ENCODE measurements at regions not wholly inside any gene's neighbourhood (a gene's known extent, or its start where the extent isn't known, plus 50 kb on each side); places are given as distances from the start of the nearest gene placed in this dataset.

- peaks cover 33 to 36% of the 10 kb centered on the region in 2 experiments for H3K4me1 ChIP-seq (ENCODE audit: control insufficient read depth in 1 of 2, insufficient read depth in 2 of 2, low read depth in 1 of 2, low read length in 1 of 2)
- H2AFZ ChIP-seq (ENCODE audit: low read depth): no peak overlapping the region
- no peak overlapping the region for H3K4me3 ChIP-seq (ENCODE audit: low read depth in 2 of 2, low read length in 1 of 2)
- no peaks in the 10 kb centered on the region for H3K27me3 ChIP-seq (ENCODE audit: insufficient read depth)
- no peak overlapping the region for H3K27ac ChIP-seq (ENCODE audit: low read depth in 2 of 2, low read length in 1 of 2)
- no peaks in the 10 kb centered on the region for H4K20me1 ChIP-seq (ENCODE audit: insufficient read depth)
- no peak overlapping the region for H3K9ac ChIP-seq
- H3K9me2 ChIP-seq: no peaks in the 10 kb centered on the region
- WGBS (ENCODE audit: low lambda C conversion rate): 94% methylated on average over 6 of the region's 6 CpGs
- H3K36me3 ChIP-seq (replicated peaks in 1 of 2; ENCODE audit: control insufficient read depth in 1 of 2, insufficient read depth in 2 of 2, low read length in 1 of 2): no peaks in the 10 kb centered on the region
- peaks cover 7% of the 10 kb centered on the region; the same call in 1 of the 2 replicates for H3K79me2 ChIP-seq (ENCODE audit: insufficient read depth)
- no peak for TF ChIP-seq GATA2 (CRISPR knock-in tag; IDR thresholded peaks at IDR 0.05)
- no peak for TF ChIP-seq CHD2 (IDR thresholded peaks at IDR 0.05; ENCODE audit: low read length, partially characterized antibody)
- no peak for TF ChIP-seq YY1 (IDR thresholded peaks at IDR 0.05; ENCODE audit: low read depth)
- no peak for TF ChIP-seq MXI1 (IDR thresholded peaks at IDR 0.05; ENCODE audit: low read depth, low read length)
- no peak for TF ChIP-seq MAX (IDR thresholded peaks at IDR 0.05; ENCODE audit: low read depth)
- no peak for TF ChIP-seq NFIC (IDR thresholded peaks at IDR 0.05; ENCODE audit: borderline replicate concordance)
- no peak for TF ChIP-seq TCF12 (IDR thresholded peaks at IDR 0.05)
- no peak for TF ChIP-seq REST (IDR thresholded peaks at IDR 0.05; ENCODE audit: low read depth, low read length)
- no peak for TF ChIP-seq USF1 (IDR thresholded peaks at IDR 0.05; ENCODE audit: borderline replicate concordance, low read depth)
- no peak for TF ChIP-seq NRF1 (IDR thresholded peaks at IDR 0.05; ENCODE audit: low read depth, low read length)
- no peak for TF ChIP-seq IRF3 (IDR thresholded peaks at IDR 0.05; ENCODE audit: low read depth, low read length)
- no peak for TF ChIP-seq ZBTB33 (IDR thresholded peaks at IDR 0.05; ENCODE audit: borderline replicate concordance, low read depth)
- no peak for TF ChIP-seq USF2 (IDR thresholded peaks at IDR 0.05; ENCODE audit: borderline replicate concordance, low read depth, low read length)
- TF ChIP-seq PBX3 (IDR thresholded peaks at IDR 0.05): no peak
- TF ChIP-seq CTCF (IDR thresholded peaks at IDR 0.05): no peak
- TF ChIP-seq JUND (IDR thresholded peaks at IDR 0.05): no peak
- TF ChIP-seq FOXJ3 (CRISPR knock-in tag; IDR thresholded peaks at IDR 0.05): no peak
- no peak for TF ChIP-seq ELF1 (IDR thresholded peaks at IDR 0.05)
- peaks cover 29% of the 10 kb centered on the region for H3F3A ChIP-seq (replicated peaks; ENCODE audit: insufficient read depth)
- H3K9me3 ChIP-seq: no peaks in the 10 kb centered on the region
- no peak overlapping the region for H3K4me2 ChIP-seq
- ChIA-PET CTCF (interaction anchor here (1.3 kb wide), 1 partner anchor 19 kb away, joined by 4 read pairs; no protein-coding TSS in a partner anchor), POLR2A (no interaction called here)
- no peak for DNase-seq
Observed at GRCh38 chr15:69857250-69857649, 240.5 kb downstream of the TLE3 start.

All from SK-N-SH (cell line).